Gastrocnemius medialis (tissue), 4 donors: ENCODE measurements at regions not wholly inside any gene's neighbourhood (a gene's known extent, or its start where the extent isn't known, plus 50 kb on each side); places are given as distances from the start of the nearest gene placed in this dataset.
A peak's percentile ranks its signal among the peaks of the same experiment; 100 is the strongest.

Experiments used
- ATAC-seq, 2 donors: fragments of 150-250 bp; one replicate each; pipeline ENCODE4 v1.9.1; 2016
- DNase-seq, 2 donors: peaks; one replicate each; pipeline ENCODE4 v3.0.0-alpha.2; 2019
- H3K27ac ChIP-seq, 4 donors: fragments of 200-600 bp; sonication (generic); 1 replicate in 1 of 4; 2 replicates in 3 of 4; pipeline ENCODE4 v1.5.1; 2016 to 2018; ENCODE audit warnings: mild to moderate bottlenecking in 2 of 4, moderate library complexity in 1 of 4
- H3K27me3 ChIP-seq, 3 donors: fragments of 200-600 bp; sonication (generic) in 2 of 3; 1 replicate in 1 of 3; 2 replicates in 2 of 3; pipeline versions ENCODE4 v1.5.1 to v1.6.0; 2016 to 2019; ENCODE audit warnings: mild to moderate bottlenecking in 1 of 3, moderate library complexity in 1 of 3
- H3K36me3 ChIP-seq, 2 donors: fragments of 200-600 bp; sonication (generic) in 1 of 2; one replicate each; pipeline ENCODE4 v1.5.1; 2017 to 2018
- H3K4me1 ChIP-seq, 2 donors: fragments of 200-600 bp; sonication (generic) in 1 of 2; one replicate each; pipeline ENCODE4 v1.5.1; 2016 to 2017; ENCODE audit warnings: mild to moderate bottlenecking in 2 of 2
- H3K4me3 ChIP-seq, 4 donors: fragments of 200-600 bp; sonication (generic) in 3 of 4; 1 replicate in 1 of 4; 2 replicates in 3 of 4; pipeline ENCODE4 v1.5.1; 2016 to 2019; ENCODE audit warnings: mild to moderate bottlenecking in 2 of 4
- H3K9me3 ChIP-seq, 3 donors: fragments of 200-600 bp; sonication (generic) in 2 of 3; 1 replicate in 1 of 3; 2 replicates in 2 of 3; pipeline ENCODE4 v1.5.1; 2016 to 2019
- CTCF ChIP-seq, 5 experiments: fragments of 450-650 bp in 3 of 5; fragments of 200-600 bp in 2 of 5; sonication (generic) in 2 of 5; IDR thresholded peaks in 4 of 5; conservative IDR thresholded peaks in 1 of 5; 1 replicate in 4 of 5; 2 replicates in 1 of 5; pipeline ENCODE4 v1.5.1; 2016 to 2019; ENCODE audit warnings: antibody characterized with exemption in 5 of 5, mild to moderate bottlenecking in 3 of 5, moderate library complexity in 3 of 5
- POLR2A ChIP-seq, 2 donors: fragments of 450-650 bp; IDR thresholded peaks; one replicate each; pipeline ENCODE4 v1.6.1; 2017; ENCODE audit warnings: antibody characterized with exemption in 2 of 2, mild to moderate bottlenecking in 2 of 2, moderate library complexity in 2 of 2
- in situ Hi-C, 4 donors: fragments of 200-750 bp; cut with MboI; loops; one replicate each; pipeline versions ENCODE4 v1.15.0 to v1.8.0; 2017; ENCODE audit warnings: low sequenced_read_pairs in 4 of 4
- intact Hi-C: fragments of 100-400 bp; cut with DNase I; formaldehyde crosslinking; loops from one replicate; pipeline ENCODE4 v1.15.1; 2023; ENCODE audit warnings: low total_unique reads

GRCh38 chr20:39338469-39339376 lies 376.6 kb downstream of the DHX35 start:
- ATAC-seq (no peak), DNase-seq (peak; percentile 6 to 22)
- no peak overlapping the region for H3K27ac ChIP-seq
- no peaks in the 10 kb centered on the region for H3K9me3 ChIP-seq
- H3K36me3 ChIP-seq: no peaks in the 10 kb centered on the region
- H3K27me3 ChIP-seq: no peaks in the 10 kb centered on the region
- in situ Hi-C loops: no loop called here
- no peaks in the 10 kb centered on the region for H3K4me1 ChIP-seq
- no peak overlapping the region for H3K4me3 ChIP-seq
- intact Hi-C loops: no loop called here
- TF ChIP-seq CTCF (IDR thresholded peaks at IDR 0.05 in 4 of 5, conservative IDR thresholded peaks at IDR 0.05 in 1 of 5) (no peak), POLR2A (IDR thresholded peaks at IDR 0.05) (no peak)

- Histone ChIP-seq H3K4me1 (no peaks in the 10 kb centered on the region), H3K9me3 (no peaks in the 10 kb centered on the region), H3K4me3 (no peak overlapping the region), H3K27me3 (no peaks in the 10 kb centered on the region), H3K36me3 (no peaks in the 10 kb centered on the region), H3K27ac (no peak overlapping the region)
- no peak for ATAC-seq
- intact Hi-C loops: no loop called here
- in situ Hi-C loops: no loop called here
- DNase-seq: no peak
- TF ChIP-seq POLR2A (IDR thresholded peaks at IDR 0.05) (no peak), CTCF (IDR thresholded peaks at IDR 0.05 in 4 of 5, conservative IDR thresholded peaks at IDR 0.05 in 1 of 5) (no peak)
These were observed 371.1 kb downstream of the DHX35 start for GRCh38 chr20:39333211-39333610.

GRCh38 chr20:39328347-39328746 lies 366.2 kb downstream of the DHX35 start:
- DNase-seq (no peak), ATAC-seq (no peak)
- Histone ChIP-seq H3K36me3 (no peaks in the 10 kb centered on the region), H3K9me3 (no peaks in the 10 kb centered on the region), H3K27me3 (no peaks in the 10 kb centered on the region), H3K4me1 (no peaks in the 10 kb centered on the region), H3K27ac (no peak overlapping the region), H3K4me3 (no peak overlapping the region)
- in situ Hi-C loops (no loop called here), intact Hi-C loops (no loop called here)
- TF ChIP-seq POLR2A (IDR thresholded peaks at IDR 0.05) (no peak), CTCF (IDR thresholded peaks at IDR 0.05 in 4 of 5, conservative IDR thresholded peaks at IDR 0.05 in 1 of 5) (no peak)

DNA sequence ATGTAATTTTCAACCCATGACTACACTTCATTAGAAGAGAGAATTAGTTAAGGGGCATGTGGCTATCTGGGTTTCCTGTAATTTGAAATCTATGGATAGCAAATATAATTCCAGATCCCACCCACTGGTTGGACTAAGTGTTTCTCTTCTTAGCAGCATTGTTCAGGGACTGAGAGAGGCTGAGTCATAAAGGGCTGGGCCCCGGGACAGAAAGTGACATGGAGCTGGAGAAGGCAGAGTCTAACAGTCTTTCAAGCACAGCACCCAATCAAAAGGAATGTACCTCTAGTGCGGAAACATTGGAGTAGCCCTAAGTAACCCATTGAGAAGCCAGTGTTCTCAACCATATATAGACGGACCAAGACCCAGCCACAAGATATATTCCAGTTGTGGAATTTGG lies 363.9 kb downstream of the DHX35 start:
- H3K9me3 ChIP-seq: no peaks in the 10 kb centered on the region
- H3K4me1 ChIP-seq: no peaks in the 10 kb centered on the region
- no peaks in the 10 kb centered on the region for H3K36me3 ChIP-seq
- ATAC-seq (no peak), DNase-seq (no peak)
- TF ChIP-seq CTCF (IDR thresholded peaks at IDR 0.05 in 4 of 5, conservative IDR thresholded peaks at IDR 0.05 in 1 of 5) (no peak), POLR2A (IDR thresholded peaks at IDR 0.05) (no peak)
- intact Hi-C loops (no loop called here), in situ Hi-C loops (no loop called here)
- H3K27ac ChIP-seq: no peak overlapping the region
- no peaks in the 10 kb centered on the region for H3K27me3 ChIP-seq
- H3K4me3 ChIP-seq: no peak overlapping the region
